MM.1S (cell line): ENCODE measurements at regions not wholly inside any gene's neighbourhood (a gene's known extent, or its start where the extent isn't known, plus 50 kb on each side); places are given as distances from the start of the nearest gene placed in this dataset.

Experiments
- EZH2 ChIP-seq: fragments of 300-600 bp; sonication (generic); optimal IDR thresholded peaks from 2 replicates; pipeline ENCODE3; 2017; ENCODE audit warnings: low read depth, mild to moderate bottlenecking, antibody characterized with exemption, low read length, mixed read lengths
- EZH2phosphoT487 ChIP-seq: fragments of 300-600 bp; sonication (generic); IDR thresholded peaks from 2 replicates; pipeline ENCODE4 v1.6.1; 2018; ENCODE audit warnings: antibody characterized with exemption, low read length
- TF ChIP-seq, protein P1 (sequence below): fragments of 300-600 bp; sonication (generic); IDR thresholded peaks from 2 replicates; pipeline ENCODE4 v1.5.1; 2016; ENCODE audit warnings: antibody characterized with exemption, low read length, mixed read lengths

DNA sequence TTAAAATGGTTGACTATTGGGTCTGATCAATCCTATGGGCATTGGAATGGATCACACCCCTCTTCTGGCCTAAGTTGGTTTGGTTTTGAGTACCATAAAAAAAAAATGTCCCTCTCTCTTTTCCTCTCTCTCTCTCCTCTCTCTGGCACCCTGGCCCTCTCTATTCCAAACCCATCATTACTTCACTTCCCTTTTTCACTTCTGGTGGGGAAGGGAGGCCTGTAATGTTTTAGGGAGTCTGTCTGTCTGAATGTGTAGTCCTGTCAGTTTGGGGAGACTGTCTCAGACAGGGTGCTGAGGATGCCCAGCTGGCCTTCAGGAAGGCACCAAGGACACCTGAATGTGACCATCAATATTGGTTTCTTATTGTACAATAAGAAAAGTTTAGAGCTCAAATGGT lies 165.8 kb downstream of the CD24 start:
- TF ChIP-seq, protein P1, sequence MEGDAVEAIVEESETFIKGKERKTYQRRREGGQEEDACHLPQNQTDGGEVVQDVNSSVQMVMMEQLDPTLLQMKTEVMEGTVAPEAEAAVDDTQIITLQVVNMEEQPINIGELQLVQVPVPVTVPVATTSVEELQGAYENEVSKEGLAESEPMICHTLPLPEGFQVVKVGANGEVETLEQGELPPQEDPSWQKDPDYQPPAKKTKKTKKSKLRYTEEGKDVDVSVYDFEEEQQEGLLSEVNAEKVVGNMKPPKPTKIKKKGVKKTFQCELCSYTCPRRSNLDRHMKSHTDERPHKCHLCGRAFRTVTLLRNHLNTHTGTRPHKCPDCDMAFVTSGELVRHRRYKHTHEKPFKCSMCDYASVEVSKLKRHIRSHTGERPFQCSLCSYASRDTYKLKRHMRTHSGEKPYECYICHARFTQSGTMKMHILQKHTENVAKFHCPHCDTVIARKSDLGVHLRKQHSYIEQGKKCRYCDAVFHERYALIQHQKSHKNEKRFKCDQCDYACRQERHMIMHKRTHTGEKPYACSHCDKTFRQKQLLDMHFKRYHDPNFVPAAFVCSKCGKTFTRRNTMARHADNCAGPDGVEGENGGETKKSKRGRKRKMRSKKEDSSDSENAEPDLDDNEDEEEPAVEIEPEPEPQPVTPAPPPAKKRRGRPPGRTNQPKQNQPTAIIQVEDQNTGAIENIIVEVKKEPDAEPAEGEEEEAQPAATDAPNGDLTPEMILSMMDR, result no peak
- TF ChIP-seq EZH2phosphoT487 (no peak), EZH2 (no peak)
